Fibroblast of lung (primary cell): ENCODE measurements at regions not wholly inside any gene's neighbourhood (a gene's known extent, or its start where the extent isn't known, plus 50 kb on each side); places are given as distances from the start of the nearest gene placed in this dataset.

ENCODE experiments used
- DNase-seq, 2 donors: peaks; one replicate each; pipeline versions ENCODE4 v3.0.0 to v3.0.0-alpha.2; 2010; ENCODE audit warnings: low read depth in 2 of 2
- H2AFZ ChIP-seq: 2 replicates; pipeline ENCODE4 v1.5.1; 2012; ENCODE audit warnings: low read length, control low read depth, inconsistent platforms
- H3K27ac ChIP-seq: 2 replicates; pipeline ENCODE4 v1.5.1; 2011; ENCODE audit warnings: low read length, control low read depth; ENCODE audit not compliant: insufficient read depth
- H3K27me3 ChIP-seq: 2 replicates; pipeline ENCODE4 v1.5.1; 2011; ENCODE audit warnings: mild to moderate bottlenecking, low read length; ENCODE audit not compliant: control insufficient read depth, insufficient read depth
- H3K36me3 ChIP-seq: 2 replicates; pipeline ENCODE4 v1.5.1; 2011; ENCODE audit warnings: low read length; ENCODE audit not compliant: control insufficient read depth, insufficient read depth
- H3K4me1 ChIP-seq: 2 replicates; pipeline ENCODE4 v1.5.1; 2011; ENCODE audit warnings: low read length; ENCODE audit not compliant: control insufficient read depth, insufficient read depth; ENCODE audit errors: extremely low read depth
- H3K4me2 ChIP-seq: 2 replicates; pipeline ENCODE4 v1.5.1; 2011; ENCODE audit warnings: low read length, control low read depth; ENCODE audit not compliant: insufficient read depth; ENCODE audit errors: extremely low read depth
- H3K4me3 ChIP-seq, 4 experiments: fragments of 200-600 bp in 1 of 4; sonication (generic) in 1 of 4; replicated peaks in 1 of 4; 2 replicates each; pipeline ENCODE4 v1.5.1; 2011 to 2016; ENCODE audit warnings: low read length in 4 of 4, low read depth in 3 of 4, mild to moderate bottlenecking in 3 of 4, control low read depth in 2 of 4, inconsistent platforms in 1 of 4, mixed read lengths in 1 of 4; ENCODE audit not compliant: insufficient read depth in 1 of 4; ENCODE audit errors: control extremely low read depth in 1 of 4
- H3K79me2 ChIP-seq: 2 replicates; pipeline ENCODE4 v1.5.1; 2012; ENCODE audit warnings: mild to moderate bottlenecking, low read length, inconsistent platforms; ENCODE audit not compliant: control insufficient read depth, insufficient read depth
- H3K9ac ChIP-seq: 2 replicates; pipeline ENCODE4 v1.5.1; 2011; ENCODE audit warnings: mild to moderate bottlenecking, low read length, control low read depth; ENCODE audit not compliant: insufficient read depth
- H3K9me3 ChIP-seq: 2 replicates; pipeline ENCODE4 v1.5.1; 2012; ENCODE audit warnings: low read depth, low read length; ENCODE audit not compliant: control insufficient read depth, insufficient read depth
- H4K20me1 ChIP-seq: 2 replicates; pipeline ENCODE4 v1.5.1; 2011; ENCODE audit warnings: low read length; ENCODE audit not compliant: control insufficient read depth, insufficient read depth; ENCODE audit errors: extremely low read depth
- EZH2 ChIP-seq: IDR thresholded peaks from 2 replicates; pipeline ENCODE4 v1.5.1; 2012; ENCODE audit warnings: low read length, control low read depth, mild to moderate bottlenecking; ENCODE audit errors: missing control alignments
- TF ChIP-seq, protein P1 (sequence below), 2 donors: IDR thresholded peaks in 1 of 2; conservative IDR thresholded peaks in 1 of 2; 1 replicate in 1 of 2; 2 replicates in 1 of 2; pipeline ENCODE4 v1.5.1; 2011 to 2012; ENCODE audit warnings: low read length in 2 of 2, control low read depth in 1 of 2, inconsistent platforms in 1 of 2, low read depth in 1 of 2, mild to moderate bottlenecking in 1 of 2

DNA sequence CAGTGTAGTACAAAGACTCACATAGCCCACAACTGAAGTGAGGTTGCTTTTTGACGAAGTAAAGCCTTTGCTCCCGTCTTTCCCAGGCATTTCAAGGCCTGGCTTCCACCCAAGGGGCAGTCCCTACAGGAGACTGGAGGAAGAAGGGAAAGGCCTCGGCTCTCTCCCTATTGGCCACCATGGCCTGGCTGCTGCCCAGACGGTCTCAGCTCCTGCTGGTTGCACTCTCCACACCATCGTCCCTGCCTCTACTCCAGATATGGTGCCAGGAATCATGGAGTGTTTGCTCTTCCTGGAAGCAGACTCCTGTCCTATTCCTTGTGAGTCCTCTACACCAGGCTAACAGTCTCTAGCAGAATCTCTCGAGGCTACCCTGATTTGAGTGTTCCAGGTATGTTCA, 124.1 kb upstream of the UQCRFS1 start:
- no peaks in the 10 kb centered on the region for H4K20me1 ChIP-seq

DNA sequence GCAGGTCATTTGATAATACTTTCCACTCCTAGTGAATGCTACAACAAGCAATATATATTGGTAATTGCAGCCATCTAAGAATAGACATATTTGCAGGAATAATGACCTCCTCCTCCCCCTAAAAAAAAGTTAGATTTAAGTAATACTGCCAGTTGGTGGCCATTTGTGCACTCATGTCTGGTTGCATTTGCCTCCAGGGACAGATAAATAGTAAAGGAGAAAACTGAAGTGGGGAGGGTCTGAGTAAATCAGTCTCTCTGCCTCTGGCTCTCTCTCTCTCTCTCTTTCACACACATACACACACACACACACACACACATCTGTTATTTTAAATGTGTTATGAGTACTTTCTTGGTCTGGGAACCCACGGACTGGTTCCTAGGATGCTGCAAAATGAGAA, 125.5 kb upstream of the UQCRFS1 start:
- Histone ChIP-seq H3K9ac (no peak overlapping the region), H3K4me2 (no peak overlapping the region), H3K4me3 (no peak overlapping the region), H3K4me1 (no peaks in the 10 kb centered on the region), H3K27me3 (no peaks in the 10 kb centered on the region), H3K9me3 (no peaks in the 10 kb centered on the region), H4K20me1 (no peaks in the 10 kb centered on the region), H3K79me2 (no peaks in the 10 kb centered on the region), H3K27ac (no peak overlapping the region), H2AFZ (no peak overlapping the region), H3K36me3 (no peaks in the 10 kb centered on the region)
- no peak for DNase-seq
- no peak for TF ChIP-seq EZH2
- TF ChIP-seq, protein P1, sequence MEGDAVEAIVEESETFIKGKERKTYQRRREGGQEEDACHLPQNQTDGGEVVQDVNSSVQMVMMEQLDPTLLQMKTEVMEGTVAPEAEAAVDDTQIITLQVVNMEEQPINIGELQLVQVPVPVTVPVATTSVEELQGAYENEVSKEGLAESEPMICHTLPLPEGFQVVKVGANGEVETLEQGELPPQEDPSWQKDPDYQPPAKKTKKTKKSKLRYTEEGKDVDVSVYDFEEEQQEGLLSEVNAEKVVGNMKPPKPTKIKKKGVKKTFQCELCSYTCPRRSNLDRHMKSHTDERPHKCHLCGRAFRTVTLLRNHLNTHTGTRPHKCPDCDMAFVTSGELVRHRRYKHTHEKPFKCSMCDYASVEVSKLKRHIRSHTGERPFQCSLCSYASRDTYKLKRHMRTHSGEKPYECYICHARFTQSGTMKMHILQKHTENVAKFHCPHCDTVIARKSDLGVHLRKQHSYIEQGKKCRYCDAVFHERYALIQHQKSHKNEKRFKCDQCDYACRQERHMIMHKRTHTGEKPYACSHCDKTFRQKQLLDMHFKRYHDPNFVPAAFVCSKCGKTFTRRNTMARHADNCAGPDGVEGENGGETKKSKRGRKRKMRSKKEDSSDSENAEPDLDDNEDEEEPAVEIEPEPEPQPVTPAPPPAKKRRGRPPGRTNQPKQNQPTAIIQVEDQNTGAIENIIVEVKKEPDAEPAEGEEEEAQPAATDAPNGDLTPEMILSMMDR (conservative IDR thresholded peaks at IDR 0.05 in 1 of 2, IDR thresholded peaks at IDR 0.05 in 1 of 2; ENCODE audit: low read depth in 1 of 2, low read length in 2 of 2): no peak

More for the DNA sequence above, 124.1 kb upstream of the UQCRFS1 start:
- H3K4me1 ChIP-seq: no peaks in the 10 kb centered on the region
- no peak overlapping the region for H3K9ac ChIP-seq
- no peaks in the 10 kb centered on the region for H3K36me3 ChIP-seq
- no peaks in the 10 kb centered on the region for H3K9me3 ChIP-seq
- H3K79me2 ChIP-seq: no peaks in the 10 kb centered on the region
- H3K27me3 ChIP-seq: no peaks in the 10 kb centered on the region
- H3K4me2 ChIP-seq: no peak overlapping the region
- no peak overlapping the region for H3K27ac ChIP-seq
- no peak overlapping the region for H2AFZ ChIP-seq
- no peak for DNase-seq
- TF ChIP-seq, protein P1 (conservative IDR thresholded peaks at IDR 0.05 in 1 of 2, IDR thresholded peaks at IDR 0.05 in 1 of 2; ENCODE audit: low read depth in 1 of 2, low read length in 2 of 2): no peak
- no peak for TF ChIP-seq EZH2
- H3K4me3 ChIP-seq: no peak overlapping the region

DNA sequence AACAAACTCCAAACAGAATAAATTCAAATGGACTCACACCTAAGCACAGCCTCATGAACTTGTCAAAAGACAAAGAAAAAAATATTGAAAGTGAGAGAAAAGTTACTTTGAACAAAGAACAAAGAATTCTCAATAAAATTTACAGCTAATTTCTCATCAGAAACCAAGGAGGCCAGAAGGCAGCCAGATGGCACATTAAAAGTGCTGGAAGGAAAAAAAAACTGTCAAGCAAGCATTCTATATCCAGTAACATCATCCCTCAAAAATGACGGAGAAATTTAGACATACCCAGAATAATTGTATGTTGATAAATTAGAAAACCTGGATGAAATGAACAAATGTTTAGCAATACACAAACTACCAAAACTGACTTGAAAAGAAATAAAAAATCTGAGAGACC, 129.8 kb upstream of the UQCRFS1 start:
- no peaks in the 10 kb centered on the region for H3K36me3 ChIP-seq
- H3K9me3 ChIP-seq: no peaks in the 10 kb centered on the region
- no peaks in the 10 kb centered on the region for H3K79me2 ChIP-seq
- TF ChIP-seq EZH2: no peak
- TF ChIP-seq, protein P1 (conservative IDR thresholded peaks at IDR 0.05 in 1 of 2, IDR thresholded peaks at IDR 0.05 in 1 of 2; ENCODE audit: low read depth in 1 of 2, low read length in 2 of 2): no peak
- H3K4me2 ChIP-seq: no peak overlapping the region
- no peaks in the 10 kb centered on the region for H4K20me1 ChIP-seq
- H3K4me3 ChIP-seq: no peak overlapping the region
- no peaks in the 10 kb centered on the region for H3K27me3 ChIP-seq
- no peak overlapping the region for H2AFZ ChIP-seq
- H3K27ac ChIP-seq: no peak overlapping the region
- no peak for DNase-seq
- H3K4me1 ChIP-seq: no peaks in the 10 kb centered on the region
- no peak overlapping the region for H3K9ac ChIP-seq
